ENCODE measurements at regions not wholly inside any gene's neighbourhood (a gene's known extent, or its start where the extent isn't known, plus 50 kb on each side); places are given as distances from the start of the nearest gene placed in this dataset.

GRCh38 chr2:150784389-150784788 is 296.9 kb upstream of the RND3 start:
- Histone ChIP-seq H3K4me3 (ENCODE audit: low read length) (no peak overlapping the region), H4K20me1 (ENCODE audit: control insufficient read depth, insufficient read depth, low read depth, low read length) (no peaks in the 10 kb centered on the region), H3F3A (ENCODE audit: control insufficient read depth, insufficient read depth) (no peaks in the 10 kb centered on the region), H3K4me2 (ENCODE audit: low read length) (no peak overlapping the region), H3K27me3 (ENCODE audit: control insufficient read depth, low read length) (no peaks in the 10 kb centered on the region), H3K27ac (ENCODE audit: low read depth, low read length) (no peak overlapping the region), H3K36me3 (ENCODE audit: control insufficient read depth, low read length) (no peaks in the 10 kb centered on the region), H3K79me2 (ENCODE audit: control insufficient read depth, low read length) (no peaks in the 10 kb centered on the region), H3K9me3 (ENCODE audit: control insufficient read depth, insufficient read depth, low read length) (no peaks in the 10 kb centered on the region; the same call in 1 of the 2 replicates), H3K4me1 (ENCODE audit: control insufficient read depth, low read length) (no peaks in the 10 kb centered on the region), H3K9me2 (replicated peaks; ENCODE audit: control insufficient read depth, low read length) (no peaks in the 10 kb centered on the region)
- TF ChIP-seq EZH2phosphoT487 (IDR thresholded peaks at IDR 0.05; ENCODE audit: borderline replicate concordance, low read length) = no peak
- no peak for TF ChIP-seq CTCF (IDR thresholded peaks at IDR 0.05; ENCODE audit: low read depth, low read length, poor library complexity, severe bottlenecking)

DNA sequence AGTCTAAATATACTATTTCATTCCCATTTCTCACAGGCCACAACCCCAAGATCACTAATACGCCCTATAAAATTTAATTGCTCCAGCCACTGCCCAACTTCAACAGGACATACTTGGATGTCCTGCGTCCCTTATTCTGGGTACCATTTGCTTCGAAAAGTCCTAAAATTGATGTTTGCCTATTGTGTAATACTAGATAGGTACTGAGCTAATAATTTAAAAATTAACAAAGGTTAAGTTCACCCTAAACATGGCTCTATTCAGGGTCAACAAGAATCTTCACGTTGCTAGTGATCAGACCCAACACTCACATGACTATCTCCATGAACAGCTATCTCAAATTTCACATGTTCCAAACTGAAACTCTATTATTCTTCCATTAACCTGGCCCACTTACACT is 296.4 kb upstream of the RND3 start:
- Histone ChIP-seq H3K79me2 (ENCODE audit: control insufficient read depth, low read length) (no peaks in the 10 kb centered on the region), H4K20me1 (ENCODE audit: control insufficient read depth, insufficient read depth, low read depth, low read length) (no peaks in the 10 kb centered on the region), H3K4me2 (ENCODE audit: low read length) (no peak overlapping the region), H3K4me1 (ENCODE audit: control insufficient read depth, low read length) (no peaks in the 10 kb centered on the region), H3K4me3 (ENCODE audit: low read length) (no peak overlapping the region), H3K36me3 (ENCODE audit: control insufficient read depth, low read length) (no peaks in the 10 kb centered on the region), H3F3A (ENCODE audit: control insufficient read depth, insufficient read depth) (no peaks in the 10 kb centered on the region), H3K9me3 (ENCODE audit: control insufficient read depth, insufficient read depth, low read length) (no peaks in the 10 kb centered on the region; the same call in 1 of the 2 replicates), H3K27me3 (ENCODE audit: control insufficient read depth, low read length) (no peaks in the 10 kb centered on the region), H3K9me2 (replicated peaks; ENCODE audit: control insufficient read depth, low read length) (no peaks in the 10 kb centered on the region), H3K27ac (ENCODE audit: low read depth, low read length) (no peak overlapping the region)
- no peak for TF ChIP-seq EZH2phosphoT487 (IDR thresholded peaks at IDR 0.05; ENCODE audit: borderline replicate concordance, low read length)
- TF ChIP-seq CTCF (IDR thresholded peaks at IDR 0.05; ENCODE audit: low read depth, low read length, poor library complexity, severe bottlenecking) = no peak

- Histone ChIP-seq H3K9me2 (replicated peaks; ENCODE audit: control insufficient read depth, low read length) (no peaks in the 10 kb centered on the region), H3K27ac (ENCODE audit: low read depth, low read length) (no peak overlapping the region), H3K36me3 (ENCODE audit: control insufficient read depth, low read length) (no peaks in the 10 kb centered on the region), H3F3A (ENCODE audit: control insufficient read depth, insufficient read depth) (no peaks in the 10 kb centered on the region), H3K4me3 (ENCODE audit: low read length) (no peak overlapping the region), H3K27me3 (ENCODE audit: control insufficient read depth, low read length) (no peaks in the 10 kb centered on the region), H3K79me2 (ENCODE audit: control insufficient read depth, low read length) (no peaks in the 10 kb centered on the region), H4K20me1 (ENCODE audit: control insufficient read depth, insufficient read depth, low read depth, low read length) (no peaks in the 10 kb centered on the region), H3K9me3 (ENCODE audit: control insufficient read depth, insufficient read depth, low read length) (no peaks in the 10 kb centered on the region; the same call in 1 of the 2 replicates), H3K4me2 (ENCODE audit: low read length) (no peak overlapping the region), H3K4me1 (ENCODE audit: control insufficient read depth, low read length) (no peaks in the 10 kb centered on the region)
- TF ChIP-seq CTCF (IDR thresholded peaks at IDR 0.05; ENCODE audit: low read depth, low read length, poor library complexity, severe bottlenecking) (no peak), EZH2phosphoT487 (IDR thresholded peaks at IDR 0.05; ENCODE audit: borderline replicate concordance, low read length) (no peak)
Measured at GRCh38 chr2:150783015-150783414, 295.5 kb upstream of the RND3 start.

Data from DOHH2 (cell line).